ENCODE measurements at regions not wholly inside any gene's neighbourhood (a gene's known extent, or its start where the extent isn't known, plus 50 kb on each side); places are given as distances from the start of the nearest gene placed in this dataset.

- Histone ChIP-seq H3K27me3 (ENCODE audit: control insufficient read depth in 2 of 2, insufficient read depth in 2 of 2, low read length in 2 of 2) (no peaks in the 10 kb centered on the region), H2AFZ (ENCODE audit: insufficient read depth, low read depth, low read length, poor library complexity, severe bottlenecking) (no peak overlapping the region), H3K4me3 (replicated peaks in 1 of 3; ENCODE audit: low read depth in 2 of 3, low read length in 3 of 3) (no peak overlapping the region), H3K27ac (ENCODE audit: low read depth in 1 of 2, low read length in 2 of 2) (no peak overlapping the region), H3K4me1 (ENCODE audit: control insufficient read depth in 1 of 2, insufficient read depth in 2 of 2, low read length in 2 of 2) (no peaks in the 10 kb centered on the region), H3K9me3 (replicated peaks in 1 of 2; ENCODE audit: control insufficient read depth in 1 of 2, insufficient read depth in 1 of 2, low read length in 2 of 2) (no peaks in the 10 kb centered on the region), H3K4me2 (replicated peaks; ENCODE audit: extremely low read depth, low read length, poor library complexity, severe bottlenecking) (no peak overlapping the region), H3K36me3 (replicated peaks in 1 of 2; ENCODE audit: control insufficient read depth in 1 of 2, insufficient read depth in 2 of 2, low read length in 2 of 2) (no peaks in the 10 kb centered on the region), H3K79me2 (ENCODE audit: insufficient read depth, low read length) (no peaks in the 10 kb centered on the region), H3K9ac (ENCODE audit: insufficient read depth, low read length, poor library complexity, severe bottlenecking) (no peak overlapping the region), H4K20me1 (ENCODE audit: insufficient read depth, low read length) (no peaks in the 10 kb centered on the region)
- 0% methylated on average over 1 of the region's 3 CpGs for WGBS (ENCODE audit: insufficient coverage)
- Mint-ChIP-seq H3K27me3 (ENCODE audit: low read depth in 3 of 3) (peaks cover 4 to 12% (median 4%) of the 10 kb centered on the region in 3 donors), H3K4me1 (no peaks in the 10 kb centered on the region), H3K36me3 (no peaks in the 10 kb centered on the region), H3K27ac (no peak overlapping the region), H3K4me3 (no peak overlapping the region), H3K9me3 (peaks cover 0 to 6% (median 0%) of the 10 kb centered on the region in 7 donors)
- intact Hi-C loops (cut with micrococcal nuclease) = no loop called here
- DNase-seq = no peak
- TF ChIP-seq, protein P1, sequence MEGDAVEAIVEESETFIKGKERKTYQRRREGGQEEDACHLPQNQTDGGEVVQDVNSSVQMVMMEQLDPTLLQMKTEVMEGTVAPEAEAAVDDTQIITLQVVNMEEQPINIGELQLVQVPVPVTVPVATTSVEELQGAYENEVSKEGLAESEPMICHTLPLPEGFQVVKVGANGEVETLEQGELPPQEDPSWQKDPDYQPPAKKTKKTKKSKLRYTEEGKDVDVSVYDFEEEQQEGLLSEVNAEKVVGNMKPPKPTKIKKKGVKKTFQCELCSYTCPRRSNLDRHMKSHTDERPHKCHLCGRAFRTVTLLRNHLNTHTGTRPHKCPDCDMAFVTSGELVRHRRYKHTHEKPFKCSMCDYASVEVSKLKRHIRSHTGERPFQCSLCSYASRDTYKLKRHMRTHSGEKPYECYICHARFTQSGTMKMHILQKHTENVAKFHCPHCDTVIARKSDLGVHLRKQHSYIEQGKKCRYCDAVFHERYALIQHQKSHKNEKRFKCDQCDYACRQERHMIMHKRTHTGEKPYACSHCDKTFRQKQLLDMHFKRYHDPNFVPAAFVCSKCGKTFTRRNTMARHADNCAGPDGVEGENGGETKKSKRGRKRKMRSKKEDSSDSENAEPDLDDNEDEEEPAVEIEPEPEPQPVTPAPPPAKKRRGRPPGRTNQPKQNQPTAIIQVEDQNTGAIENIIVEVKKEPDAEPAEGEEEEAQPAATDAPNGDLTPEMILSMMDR (IDR thresholded peaks at IDR 0.05) = no peak
Measured at GRCh38 chr5:74963407-74963806, 89.0 kb downstream of the GCNT4 start.

DNA sequence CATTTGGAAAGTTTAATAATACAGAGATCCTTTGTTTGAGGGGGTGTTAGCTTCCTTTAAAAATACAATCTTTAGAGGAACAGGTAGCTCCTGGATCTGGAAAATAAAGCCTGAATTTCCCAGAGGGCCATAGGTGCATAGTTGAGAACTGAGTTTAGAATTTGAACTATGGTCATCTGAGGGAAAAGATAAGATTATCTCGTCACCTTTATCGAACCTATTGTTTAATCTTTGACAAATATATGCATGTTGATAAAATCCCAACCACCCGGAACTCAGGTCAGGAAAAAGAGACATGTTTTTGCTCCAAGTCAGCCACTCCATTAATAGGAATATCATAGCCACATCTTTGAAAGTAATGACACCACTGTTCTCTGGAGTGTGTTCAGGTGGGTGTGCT lies 91.7 kb upstream of the FAM169A start:
- H3K4me1 ChIP-seq (ENCODE audit: control insufficient read depth in 1 of 2, insufficient read depth in 2 of 2, low read length in 2 of 2) = no peaks in the 10 kb centered on the region
- H3K27me3 ChIP-seq (ENCODE audit: control insufficient read depth in 2 of 2, insufficient read depth in 2 of 2, low read length in 2 of 2) = no peaks in the 10 kb centered on the region
- H3K36me3 Mint-ChIP-seq = no peaks in the 10 kb centered on the region
- no peak overlapping the region for H3K9ac ChIP-seq (ENCODE audit: insufficient read depth, low read length, poor library complexity, severe bottlenecking)
- H3K27me3 Mint-ChIP-seq (ENCODE audit: low read depth in 3 of 3) = peaks cover 0 to 2% (median 1%) of the 10 kb centered on the region in 3 donors
- H3K79me2 ChIP-seq (ENCODE audit: insufficient read depth, low read length) = no peaks in the 10 kb centered on the region
- no peak overlapping the region for H3K27ac ChIP-seq (ENCODE audit: low read depth in 1 of 2, low read length in 2 of 2)
- no peak for DNase-seq
- H4K20me1 ChIP-seq (ENCODE audit: insufficient read depth, low read length) = no peaks in the 10 kb centered on the region
- H3K9me3 ChIP-seq (replicated peaks in 1 of 2; ENCODE audit: control insufficient read depth in 1 of 2, insufficient read depth in 1 of 2, low read length in 2 of 2) = no peaks in the 10 kb centered on the region
- no peak overlapping the region for H2AFZ ChIP-seq (ENCODE audit: insufficient read depth, low read depth, low read length, poor library complexity, severe bottlenecking)
- H3K36me3 ChIP-seq (replicated peaks in 1 of 2; ENCODE audit: control insufficient read depth in 1 of 2, insufficient read depth in 2 of 2, low read length in 2 of 2) = no peaks in the 10 kb centered on the region
- H3K4me3 Mint-ChIP-seq = no peak overlapping the region
- H3K4me2 ChIP-seq (replicated peaks; ENCODE audit: extremely low read depth, low read length, poor library complexity, severe bottlenecking) = no peak overlapping the region
- no CpG with 5 or more reads among the region's 3 CpGs for WGBS (ENCODE audit: insufficient coverage)
- H3K27ac Mint-ChIP-seq = no peak overlapping the region
- H3K9me3 Mint-ChIP-seq = peaks cover 0 to 3% (median 2%) of the 10 kb centered on the region in 7 donors
- H3K4me3 ChIP-seq (replicated peaks in 1 of 3; ENCODE audit: low read depth in 2 of 3, low read length in 3 of 3) = no peak overlapping the region
- TF ChIP-seq, protein P1 (IDR thresholded peaks at IDR 0.05) = no peak
- intact Hi-C loops (cut with micrococcal nuclease) = no loop called here
- no peaks in the 10 kb centered on the region for H3K4me1 Mint-ChIP-seq
